Lung (tissue), 11 donors: ENCODE measurements at regions not wholly inside any gene's neighbourhood (a gene's known extent, or its start where the extent isn't known, plus 50 kb on each side); places are given as distances from the start of the nearest gene placed in this dataset.

Experiments
- ATAC-seq: fragments of 200-7000 bp; cut with Tn5 transposase; one replicate; pipeline ENCODE4 v1.9.1; 2020; ENCODE audit warnings: moderate number of reproducible peaks; ENCODE audit not compliant: insufficient read depth, low FRiP score
- DNase-seq, 3 donors: peaks; one replicate each; pipeline ENCODE4 v3.0.0-alpha.2; 2013 to 2017
- H3K27ac ChIP-seq, 2 donors: one replicate each; pipeline ENCODE4 v1.5.1; 2013; ENCODE audit warnings: mild to moderate bottlenecking in 2 of 2, moderate library complexity in 2 of 2, control low read depth in 1 of 2, inconsistent platforms in 1 of 2, low read depth in 1 of 2, low read length in 1 of 2
- H3K27me3 ChIP-seq, 3 donors: one replicate each; pipeline ENCODE4 v1.5.1; 2013; ENCODE audit warnings: low read length in 2 of 3; ENCODE audit not compliant: control insufficient read depth in 3 of 3, insufficient read depth in 3 of 3
- H3K36me3 ChIP-seq, 4 donors: one replicate each; pipeline ENCODE4 v1.5.1; 2013; ENCODE audit warnings: low read length in 4 of 4, mild to moderate bottlenecking in 1 of 4, moderate library complexity in 1 of 4; ENCODE audit not compliant: control insufficient read depth in 4 of 4, insufficient read depth in 4 of 4
- H3K4me1 ChIP-seq, 5 donors: one replicate each; pipeline ENCODE4 v1.5.1; 2013; ENCODE audit warnings: low read length in 5 of 5, mild to moderate bottlenecking in 2 of 5, moderate library complexity in 1 of 5; ENCODE audit not compliant: control insufficient read depth in 5 of 5, insufficient read depth in 5 of 5
- H3K4me3 ChIP-seq: one replicate; pipeline ENCODE4 v1.5.1; 2013; ENCODE audit warnings: mild to moderate bottlenecking, control low read depth, moderate library complexity
- H3K9ac ChIP-seq, 2 donors: one replicate each; pipeline ENCODE4 v1.5.1; 2013; ENCODE audit warnings: low read length in 2 of 2, control low read depth in 1 of 2; ENCODE audit not compliant: insufficient read depth in 1 of 2
- H3K9me3 ChIP-seq, 4 donors: one replicate each; pipeline ENCODE4 v1.5.1; 2013; ENCODE audit warnings: low read length in 3 of 4, mild to moderate bottlenecking in 1 of 4, moderate library complexity in 1 of 4; ENCODE audit not compliant: control insufficient read depth in 4 of 4, insufficient read depth in 3 of 4
- WGBS, 2 donors: extraction: QIAGEN DNeasy Blood & Tissue Kit; methylation state at CpG; one replicate each; pipeline ENCODE4 v1.1.7; 2013; 5-methylcytosine and 5-hydroxymethylcytosine counted together
- TF ChIP-seq, protein P1 (sequence below): IDR thresholded peaks from 2 replicates; pipeline ENCODE4 v1.5.1; 2012; ENCODE audit warnings: mild to moderate bottlenecking; ENCODE audit errors: control extremely low read depth, extremely low read depth
- donor health status: control.
- donor health status: control.
- donor health status: Bipolar disorder and iron deficiency.
- donor health status: healthy.
- donor health status: DM: yes; HTN: yes; CAD: no.

DNA sequence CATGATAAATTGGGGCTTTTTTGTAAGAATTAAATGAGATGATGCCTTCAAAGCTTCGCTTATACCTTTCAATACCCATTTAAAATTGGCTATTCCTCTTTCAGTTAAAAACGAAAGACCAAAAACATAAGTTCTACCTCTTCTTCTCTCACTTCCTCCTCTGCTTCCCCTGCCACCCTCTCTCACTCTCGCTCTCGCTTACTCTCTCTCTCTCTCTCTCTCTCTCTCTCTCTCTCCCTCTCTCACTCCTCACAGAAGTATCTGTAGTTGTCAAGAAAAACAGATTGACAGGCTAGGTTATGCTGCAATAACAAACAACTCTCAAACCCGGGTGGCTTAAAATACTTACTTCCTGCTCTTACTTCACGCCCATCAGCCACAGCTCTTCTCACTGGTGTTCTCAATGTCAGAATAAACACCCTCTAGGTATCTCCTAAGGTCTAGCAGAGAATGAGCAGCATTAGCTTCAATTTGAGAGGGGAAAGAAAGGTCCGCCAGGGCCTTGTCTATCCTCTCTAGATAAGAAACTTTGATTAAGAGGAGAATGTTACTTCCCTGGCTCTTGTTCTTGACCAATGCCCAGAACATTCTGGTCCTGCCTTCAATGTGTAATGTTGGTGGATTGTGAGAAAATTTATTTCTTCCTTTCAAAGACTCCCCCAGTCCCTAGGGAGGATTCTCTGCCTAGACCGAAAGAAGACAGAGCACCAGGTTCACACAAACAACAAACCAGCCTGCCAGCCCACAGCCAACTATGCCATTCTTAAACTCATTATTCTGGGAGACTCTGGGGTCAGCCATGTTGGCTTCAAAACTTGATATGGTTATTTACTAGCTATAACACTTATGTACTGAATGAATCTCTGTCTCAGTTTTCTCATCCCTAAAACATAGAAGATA, 1028.7 kb downstream of the XPNPEP1 start:
- H3K9me3 ChIP-seq, result peaks cover 0 to 4% (median 0%) of the 10 kb centered on the region in 4 donors
- no peak overlapping the region for H3K27ac ChIP-seq
- H3K9ac ChIP-seq, result no peak overlapping the region
- TF ChIP-seq, protein P1, sequence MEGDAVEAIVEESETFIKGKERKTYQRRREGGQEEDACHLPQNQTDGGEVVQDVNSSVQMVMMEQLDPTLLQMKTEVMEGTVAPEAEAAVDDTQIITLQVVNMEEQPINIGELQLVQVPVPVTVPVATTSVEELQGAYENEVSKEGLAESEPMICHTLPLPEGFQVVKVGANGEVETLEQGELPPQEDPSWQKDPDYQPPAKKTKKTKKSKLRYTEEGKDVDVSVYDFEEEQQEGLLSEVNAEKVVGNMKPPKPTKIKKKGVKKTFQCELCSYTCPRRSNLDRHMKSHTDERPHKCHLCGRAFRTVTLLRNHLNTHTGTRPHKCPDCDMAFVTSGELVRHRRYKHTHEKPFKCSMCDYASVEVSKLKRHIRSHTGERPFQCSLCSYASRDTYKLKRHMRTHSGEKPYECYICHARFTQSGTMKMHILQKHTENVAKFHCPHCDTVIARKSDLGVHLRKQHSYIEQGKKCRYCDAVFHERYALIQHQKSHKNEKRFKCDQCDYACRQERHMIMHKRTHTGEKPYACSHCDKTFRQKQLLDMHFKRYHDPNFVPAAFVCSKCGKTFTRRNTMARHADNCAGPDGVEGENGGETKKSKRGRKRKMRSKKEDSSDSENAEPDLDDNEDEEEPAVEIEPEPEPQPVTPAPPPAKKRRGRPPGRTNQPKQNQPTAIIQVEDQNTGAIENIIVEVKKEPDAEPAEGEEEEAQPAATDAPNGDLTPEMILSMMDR, result no peak
- ATAC-seq (no peak), DNase-seq (no peak)
- H3K36me3 ChIP-seq, result no peaks in the 10 kb centered on the region
- no peaks in the 10 kb centered on the region for H3K27me3 ChIP-seq
- WGBS, 2 donors, result 76 to 77% methylated on average over 8 of the region's 8 CpGs
- H3K4me1 ChIP-seq, result no peaks in the 10 kb centered on the region
- H3K4me3 ChIP-seq, result no peak overlapping the region

DNA sequence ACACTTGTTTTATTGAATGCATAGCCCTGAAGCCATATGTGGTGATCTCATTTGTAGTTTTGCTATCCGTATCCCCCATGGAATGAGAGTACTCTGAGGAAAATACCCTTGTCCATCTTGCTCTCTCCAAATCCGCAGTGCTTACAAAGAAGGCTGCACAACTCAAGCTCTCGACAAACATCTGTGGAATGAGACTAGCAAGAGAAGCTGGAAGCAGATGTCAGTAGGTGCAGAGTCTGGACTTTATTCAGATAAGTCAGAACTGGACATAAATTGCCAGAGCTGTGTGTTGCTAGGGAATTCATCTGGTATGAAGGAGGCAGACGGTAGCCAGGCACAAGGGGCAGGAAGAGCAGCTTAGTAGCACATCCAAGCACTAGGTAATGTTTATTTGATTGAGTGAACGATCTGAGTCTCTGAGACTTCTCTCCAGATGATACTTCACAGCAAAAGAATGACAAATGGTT, 1046.2 kb downstream of the XPNPEP1 start:
- no peak for DNase-seq
- no peak overlapping the region for H3K4me3 ChIP-seq
- H3K9me3 ChIP-seq, result no peaks in the 10 kb centered on the region
- ATAC-seq, result no peak
- 44 to 62% methylated on average over 5 of the region's 5 CpGs for WGBS, 2 donors
- no peak overlapping the region for H3K9ac ChIP-seq
- no peak overlapping the region for H3K27ac ChIP-seq
- H3K4me1 ChIP-seq, result no peaks in the 10 kb centered on the region
- no peaks in the 10 kb centered on the region for H3K36me3 ChIP-seq
- TF ChIP-seq, protein P1, result no peak
- H3K27me3 ChIP-seq, result no peaks in the 10 kb centered on the region

DNA sequence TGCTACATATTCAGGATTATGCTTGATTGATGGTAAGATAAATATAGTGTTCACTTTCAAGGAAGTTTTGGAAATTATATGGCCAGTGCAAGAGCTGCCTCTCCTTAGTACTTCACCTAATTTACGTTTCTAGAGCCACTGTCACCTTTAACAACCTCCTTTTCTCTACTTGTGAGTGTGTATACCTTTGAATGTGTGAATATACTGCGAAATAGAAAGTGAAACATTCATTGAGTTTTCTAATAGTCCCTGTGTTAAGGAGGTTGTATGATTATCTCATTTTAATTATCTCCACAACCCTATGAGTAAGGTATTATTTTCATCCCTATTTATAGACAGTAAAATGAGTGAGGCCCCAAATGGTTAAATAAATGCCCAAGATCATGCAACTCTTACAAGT, 1050.5 kb downstream of the XPNPEP1 start:
- DNase-seq, result no peak
- no peaks in the 10 kb centered on the region for H3K36me3 ChIP-seq
- no peaks in the 10 kb centered on the region for H3K9me3 ChIP-seq
- no peaks in the 10 kb centered on the region for H3K4me1 ChIP-seq
- no peaks in the 10 kb centered on the region for H3K27me3 ChIP-seq
- H3K4me3 ChIP-seq, result no peak overlapping the region
- H3K9ac ChIP-seq, result no peak overlapping the region
- 66 to 80% methylated on average over 2 of the region's 2 CpGs for WGBS, 2 donors
- no peak for ATAC-seq
- TF ChIP-seq, protein P1, result no peak
- H3K27ac ChIP-seq, result no peak overlapping the region
